ENCODE measurements at regions not wholly inside any gene's neighbourhood (a gene's known extent, or its start where the extent isn't known, plus 50 kb on each side); places are given as distances from the start of the nearest gene placed in this dataset.

GRCh38 chr4:168019921-168020320 is 72.4 kb upstream of the ANXA10 start:
- Mint-ChIP-seq H3K27ac (no peak overlapping the region), H3K9me3 (no peaks in the 10 kb centered on the region), H3K4me1 (no peaks in the 10 kb centered on the region), H3K27me3 (no peaks in the 10 kb centered on the region), H3K4me3 (no peak overlapping the region), H3K36me3 (no peaks in the 10 kb centered on the region)
- no peak for DNase-seq
- CTCF ChIA-PET: no interaction called here

GRCh38 chr4:168021666-168022065 is 70.7 kb upstream of the ANXA10 start:
- Mint-ChIP-seq H3K27me3 (no peaks in the 10 kb centered on the region), H3K36me3 (no peaks in the 10 kb centered on the region), H3K4me3 (no peak overlapping the region), H3K4me1 (no peaks in the 10 kb centered on the region), H3K9me3 (no peaks in the 10 kb centered on the region), H3K27ac (no peak overlapping the region)
- CTCF ChIA-PET: no interaction called here
- no peak for DNase-seq

- Mint-ChIP-seq H3K9me3 (peaks cover 2% of the 10 kb centered on the region), H3K4me3 (no peak overlapping the region), H3K27ac (no peak overlapping the region), H3K36me3 (no peaks in the 10 kb centered on the region), H3K27me3 (no peaks in the 10 kb centered on the region), H3K4me1 (no peaks in the 10 kb centered on the region)
- CTCF ChIA-PET: no interaction called here
- DNase-seq: no peak
Observed at GRCh38 chr4:168028568-168028967, 63.8 kb upstream of the ANXA10 start.

- H3K9me3 Mint-ChIP-seq: peaks cover 2% of the 10 kb centered on the region
Observed at GRCh38 chr4:168028970-168029597, 63.3 kb upstream of the ANXA10 start.

GRCh38 chr4:168037676-168038075 is 54.7 kb upstream of the ANXA10 start:
- Mint-ChIP-seq H3K27me3 (no peaks in the 10 kb centered on the region), H3K4me3 (no peak overlapping the region), H3K4me1 (no peaks in the 10 kb centered on the region), H3K36me3 (no peaks in the 10 kb centered on the region), H3K9me3 (no peaks in the 10 kb centered on the region), H3K27ac (no peak overlapping the region)
- no peak for DNase-seq
- CTCF ChIA-PET: no interaction called here

More at GRCh38 chr4:168028970-168029597, 63.3 kb upstream of the ANXA10 start:
- Mint-ChIP-seq H3K36me3 (no peaks in the 10 kb centered on the region), H3K4me3 (no peak overlapping the region), H3K27me3 (no peaks in the 10 kb centered on the region), H3K27ac (no peak overlapping the region), H3K4me1 (no peaks in the 10 kb centered on the region)
- no peak for DNase-seq
- CTCF ChIA-PET: no interaction called here

- Mint-ChIP-seq H3K4me1 (no peaks in the 10 kb centered on the region), H3K4me3 (no peak overlapping the region), H3K9me3 (no peaks in the 10 kb centered on the region), H3K27ac (no peak overlapping the region), H3K36me3 (no peaks in the 10 kb centered on the region), H3K27me3 (no peaks in the 10 kb centered on the region)
- CTCF ChIA-PET: no interaction called here
- no peak for DNase-seq
Observed at GRCh38 chr4:168039593-168039992, 52.7 kb upstream of the ANXA10 start.

Measured in activated naive CD4-positive, alpha-beta T cell treated with anti-CD3 and anti-CD28 coated beads, Interleukin-2, amount 10 ng/mL, durations not matched to agents 7 days and 5 days (primary cell).